ENCODE measurements at regions not wholly inside any gene's neighbourhood (a gene's known extent, or its start where the extent isn't known, plus 50 kb on each side); places are given as distances from the start of the nearest gene placed in this dataset.

DNA sequence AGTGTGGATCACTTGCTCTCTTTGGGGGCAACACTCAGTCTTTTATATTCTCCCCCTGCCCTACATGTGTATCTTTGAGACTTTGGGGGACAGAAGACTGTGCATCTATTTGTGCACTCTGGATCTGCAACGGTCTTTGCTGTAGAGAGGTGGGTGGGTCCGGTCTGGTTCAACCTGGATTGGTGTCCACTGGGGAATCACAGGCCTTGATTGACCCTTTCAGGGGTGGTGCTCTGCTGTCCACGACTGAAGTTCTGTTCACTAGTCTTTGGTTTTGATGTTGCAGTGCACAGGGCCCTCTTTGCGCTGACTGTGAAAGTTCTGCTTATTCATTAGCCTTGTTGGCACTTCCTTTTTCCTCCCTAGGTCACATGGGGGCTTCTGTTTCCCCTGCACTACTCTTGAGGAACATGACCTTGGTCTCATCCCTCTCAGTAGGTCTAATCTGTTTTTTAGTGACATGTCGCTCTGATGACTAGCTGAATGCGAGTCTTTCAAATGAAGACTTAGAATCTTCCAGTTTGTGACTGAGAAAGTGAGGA lies 284.2 kb downstream of the SV2B start:
- CTCF ChIA-PET: no interaction called here
- Histone ChIP-seq H3K27me3 (replicated peaks; ENCODE audit: control insufficient read depth, insufficient read depth, low read length) (no peaks in the 10 kb centered on the region), H3K4me3 (ENCODE audit: low read depth, low read length) (no peak overlapping the region), H3K4me1 (no peaks in the 10 kb centered on the region), H3K9me3 (no peaks in the 10 kb centered on the region), H3K36me3 (ENCODE audit: control insufficient read depth, insufficient read depth, low read length) (no peaks in the 10 kb centered on the region)
- H3K27ac Mint-ChIP-seq (ENCODE audit: unreplicated experiment): no peak overlapping the region
- peaks cover 3% of the 10 kb centered on the region for H3K27me3 Mint-ChIP-seq (ENCODE audit: insufficient read depth, unreplicated experiment)
- POLR2A ChIA-PET: no interaction called here
- H3K4me1 Mint-ChIP-seq (ENCODE audit: low read depth, unreplicated experiment): no peaks in the 10 kb centered on the region
- no peak for DNase-seq
- intact Hi-C loops (cut with micrococcal nuclease; ENCODE audit: unreplicated experiment): no loop called here
- no peak for TF ChIP-seq CTCF (IDR thresholded peaks at IDR 0.05; ENCODE audit: insufficient read depth in 1 of 2, low read depth in 1 of 2, low read length in 1 of 2, severe bottlenecking in 1 of 2, unreplicated experiment in 1 of 2)
- peaks cover 11% of the 10 kb centered on the region for H3K9me3 Mint-ChIP-seq (ENCODE audit: unreplicated experiment)
- no peaks in the 10 kb centered on the region for H3K36me3 Mint-ChIP-seq (ENCODE audit: insufficient read depth, unreplicated experiment)
- H3K4me3 Mint-ChIP-seq (ENCODE audit: unreplicated experiment): no peak overlapping the region
- BruUV-seq (replicated peaks): no TSS peak

- Histone ChIP-seq H3K27me3 (replicated peaks; ENCODE audit: control insufficient read depth, insufficient read depth, low read length) (no peaks in the 10 kb centered on the region), H3K36me3 (ENCODE audit: control insufficient read depth, insufficient read depth, low read length) (no peaks in the 10 kb centered on the region), H3K9me3 (no peaks in the 10 kb centered on the region), H3K4me1 (no peaks in the 10 kb centered on the region), H3K4me3 (ENCODE audit: low read depth, low read length) (no peak overlapping the region)
- no peak for TF ChIP-seq CTCF (IDR thresholded peaks at IDR 0.05; ENCODE audit: insufficient read depth in 1 of 2, low read depth in 1 of 2, low read length in 1 of 2, severe bottlenecking in 1 of 2, unreplicated experiment in 1 of 2)
- intact Hi-C loops (cut with micrococcal nuclease; ENCODE audit: unreplicated experiment): no loop called here
- H3K4me3 Mint-ChIP-seq (ENCODE audit: unreplicated experiment): no peak overlapping the region
- H3K36me3 Mint-ChIP-seq (ENCODE audit: insufficient read depth, unreplicated experiment): no peaks in the 10 kb centered on the region
- H3K27me3 Mint-ChIP-seq (ENCODE audit: insufficient read depth, unreplicated experiment): peaks cover 6% of the 10 kb centered on the region
- no TSS peak for BruUV-seq (replicated peaks)
- H3K9me3 Mint-ChIP-seq (ENCODE audit: unreplicated experiment): peaks cover 11% of the 10 kb centered on the region
- CTCF ChIA-PET: no interaction called here
- H3K4me1 Mint-ChIP-seq (ENCODE audit: low read depth, unreplicated experiment): no peaks in the 10 kb centered on the region
- POLR2A ChIA-PET: interaction anchor here (0.6 kb wide), 1 partner anchor 11 kb away, joined by 3 read pairs; no protein-coding TSS in a partner anchor
- DNase-seq: no peak
- no peak overlapping the region for H3K27ac Mint-ChIP-seq (ENCODE audit: unreplicated experiment)
Measured at GRCh38 chr15:91385311-91385710, 285.3 kb downstream of the SV2B start.

DNA sequence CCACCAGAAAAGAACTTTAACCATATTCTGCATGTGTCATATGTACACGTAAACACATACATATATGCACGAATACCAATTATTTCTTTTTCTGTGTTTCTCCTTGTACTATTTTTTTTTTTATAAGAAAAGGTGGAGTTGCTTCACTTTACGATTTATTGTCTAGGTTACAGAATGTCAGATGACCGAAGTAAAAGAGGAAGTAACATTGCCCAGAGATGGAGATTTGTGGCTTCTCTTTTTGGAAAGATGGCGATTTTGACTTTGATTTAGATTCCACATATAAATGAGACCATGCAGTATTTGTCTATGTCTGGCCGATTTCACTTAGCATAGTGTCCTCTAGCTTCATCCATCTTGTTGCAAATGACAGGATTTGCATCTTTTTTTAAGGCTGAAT lies 293.1 kb downstream of the SV2B start:
- BruUV-seq (replicated peaks): no TSS peak
- TF ChIP-seq CTCF (IDR thresholded peaks at IDR 0.05; ENCODE audit: insufficient read depth in 1 of 2, low read depth in 1 of 2, low read length in 1 of 2, severe bottlenecking in 1 of 2, unreplicated experiment in 1 of 2): no peak
- ChIA-PET POLR2A (no interaction called here), CTCF (no interaction called here)
- DNase-seq: no peak
- Mint-ChIP-seq H3K9me3 (ENCODE audit: unreplicated experiment) (no peaks in the 10 kb centered on the region), H3K27me3 (ENCODE audit: insufficient read depth, unreplicated experiment) (peaks cover 14% of the 10 kb centered on the region), H3K4me1 (ENCODE audit: low read depth, unreplicated experiment) (no peaks in the 10 kb centered on the region), H3K4me3 (ENCODE audit: unreplicated experiment) (no peak overlapping the region), H3K27ac (ENCODE audit: unreplicated experiment) (no peak overlapping the region), H3K36me3 (ENCODE audit: insufficient read depth, unreplicated experiment) (no peaks in the 10 kb centered on the region)
- H3K36me3 ChIP-seq (ENCODE audit: control insufficient read depth, insufficient read depth, low read length): no peaks in the 10 kb centered on the region
- no peaks in the 10 kb centered on the region for H3K27me3 ChIP-seq (replicated peaks; ENCODE audit: control insufficient read depth, insufficient read depth, low read length)
- no peaks in the 10 kb centered on the region for H3K4me1 ChIP-seq
- H3K4me3 ChIP-seq (ENCODE audit: low read depth, low read length): no peak overlapping the region
- intact Hi-C loops (cut with micrococcal nuclease; ENCODE audit: unreplicated experiment): no loop called here
- no peaks in the 10 kb centered on the region for H3K9me3 ChIP-seq
